ENCODE measurements at regions not wholly inside any gene's neighbourhood (a gene's known extent, or its start where the extent isn't known, plus 50 kb on each side); places are given as distances from the start of the nearest gene placed in this dataset.
"Not testable (repeated sequence)": the region's sequence is repeated elsewhere in the genome, so short reads cannot be mapped to it uniquely, and the experiment has no call there.

GRCh38 chr20:5452286-5452685 is 135.5 kb upstream of the PROKR2 start:
- TF ChIP-seq EZH2, CTCF, EZH2phosphoT487 (IDR thresholded peaks at IDR 0.05): not testable (repeated sequence)

Measured in neural progenitor cell (in vitro differentiated cells).